ENCODE measurements at regions not wholly inside any gene's neighbourhood (a gene's known extent, or its start where the extent isn't known, plus 50 kb on each side); places are given as distances from the start of the nearest gene placed in this dataset.
"Not testable (repeated sequence)": the region's sequence is repeated elsewhere in the genome, so short reads cannot be mapped to it uniquely, and the experiment has no call there.

DNA sequence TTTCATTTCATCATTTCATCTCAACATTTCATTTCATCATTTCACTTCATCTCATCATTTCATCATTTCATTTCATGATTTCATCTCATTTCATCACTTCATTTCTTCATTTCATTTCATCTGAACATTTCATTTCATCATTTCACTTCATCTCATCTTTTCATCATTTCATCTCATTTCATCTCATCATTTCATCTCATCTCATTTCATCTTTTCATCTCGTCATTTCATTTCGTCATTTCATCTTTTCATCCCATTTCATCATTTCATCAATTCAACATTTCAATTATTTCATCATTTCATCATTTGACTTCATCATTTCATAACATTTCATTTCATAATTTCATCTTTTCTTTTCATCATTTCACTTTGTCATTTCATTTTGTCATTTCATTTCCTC is 128.4 kb downstream of the ANKRD30BL start:
- no peak overlapping the region for H2AFZ ChIP-seq (ENCODE audit: low read length)
- DNase-seq (ENCODE audit: low spot score) (no peak), FAIRE-seq (no peak), ATAC-seq (no peak)
- H3K27ac ChIP-seq (ENCODE audit: extremely low read length, insufficient read depth, low read length), result no peak overlapping the region
- no peak overlapping the region for H3K9ac ChIP-seq (ENCODE audit: insufficient read depth, low read depth, low read length)
- BruUV-seq (replicated peaks), result no TSS peak
- peaks cover 0 to 15% of the 10 kb centered on the region in 2 experiments; a peak in 3 of 5 replicates for H3K27me3 ChIP-seq (ENCODE audit: control insufficient read depth in 1 of 2, insufficient read depth in 2 of 2, low read length in 2 of 2)
- ChIA-PET POLR2A (no interaction called here), CTCF (ENCODE audit: low intra/inter-chr PET ratio, low total read pairs) (no interaction called here)
- H3K4me2 ChIP-seq (ENCODE audit: low read depth, low read length), result no peak overlapping the region
- no peaks in the 10 kb centered on the region for H3K9me3 ChIP-seq (ENCODE audit: low read length)
- intact Hi-C loops (cut with micrococcal nuclease; ENCODE audit: unreplicated experiment), result no loop called here
- no peaks in the 10 kb centered on the region for H3K4me1 ChIP-seq (ENCODE audit: insufficient read depth, low read length)
- TF ChIP-seq CEBPB (IDR thresholded peaks at IDR 0.05; ENCODE audit: borderline replicate concordance, low read depth, low read length) (0 out of 2 replicates have a peak, but pooled peaks have one; percentile 63), ZNF24 (IDR thresholded peaks at IDR 0.05) (peak; percentile 74; the same call in 1 of the 2 replicates), HES4 (CRISPR knock-in tag; IDR thresholded peaks at IDR 0.05; ENCODE audit: borderline replicate concordance) (no peak), ATF7 (IDR thresholded peaks at IDR 0.05) (peak; percentile 95), ATF7 (CRISPR knock-in tag; IDR thresholded peaks at IDR 0.05) (no peak), CREB1 (IDR thresholded peaks at IDR 0.05) (peak; percentile 82), CREB1 (CRISPR knock-in tag; IDR thresholded peaks at IDR 0.05) (no peak)
- TF ChIP-seq, protein P1, sequence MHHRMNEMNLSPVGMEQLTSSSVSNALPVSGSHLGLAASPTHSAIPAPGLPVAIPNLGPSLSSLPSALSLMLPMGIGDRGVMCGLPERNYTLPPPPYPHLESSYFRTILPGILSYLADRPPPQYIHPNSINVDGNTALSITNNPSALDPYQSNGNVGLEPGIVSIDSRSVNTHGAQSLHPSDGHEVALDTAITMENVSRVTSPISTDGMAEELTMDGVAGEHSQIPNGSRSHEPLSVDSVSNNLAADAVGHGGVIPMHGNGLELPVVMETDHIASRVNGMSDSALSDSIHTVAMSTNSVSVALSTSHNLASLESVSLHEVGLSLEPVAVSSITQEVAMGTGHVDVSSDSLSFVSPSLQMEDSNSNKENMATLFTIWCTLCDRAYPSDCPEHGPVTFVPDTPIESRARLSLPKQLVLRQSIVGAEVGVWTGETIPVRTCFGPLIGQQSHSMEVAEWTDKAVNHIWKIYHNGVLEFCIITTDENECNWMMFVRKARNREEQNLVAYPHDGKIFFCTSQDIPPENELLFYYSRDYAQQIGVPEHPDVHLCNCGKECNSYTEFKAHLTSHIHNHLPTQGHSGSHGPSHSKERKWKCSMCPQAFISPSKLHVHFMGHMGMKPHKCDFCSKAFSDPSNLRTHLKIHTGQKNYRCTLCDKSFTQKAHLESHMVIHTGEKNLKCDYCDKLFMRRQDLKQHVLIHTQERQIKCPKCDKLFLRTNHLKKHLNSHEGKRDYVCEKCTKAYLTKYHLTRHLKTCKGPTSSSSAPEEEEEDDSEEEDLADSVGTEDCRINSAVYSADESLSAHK (CRISPR knock-in tag; IDR thresholded peaks at IDR 0.05; ENCODE audit: borderline replicate concordance), result no peak
- no peaks in the 10 kb centered on the region for H3K79me2 ChIP-seq (ENCODE audit: insufficient read depth, low read length)
- in situ Hi-C loops (cut with HindIII; ENCODE audit: extremely low pct_ligation_motif_present, low pct_unique_long_range_greater_than_20kb), result no loop called here
- no peaks in the 10 kb centered on the region for H3K36me3 ChIP-seq (replicated peaks in 1 of 2; ENCODE audit: control insufficient read depth in 1 of 2, insufficient read depth in 2 of 2, low read length in 2 of 2)
- no peak overlapping the region for H3K4me3 ChIP-seq (replicated peaks in 1 of 3; ENCODE audit: insufficient read depth in 1 of 3, low read depth in 2 of 3, low read length in 3 of 3)
- 0% methylated on average over 2 of the region's 2 CpGs for WGBS (ENCODE audit: low lambda C conversion rate)
- no peaks in the 10 kb centered on the region for H4K20me1 ChIP-seq (ENCODE audit: insufficient read depth, low read length)

GRCh38 chr2:132012046-132012445 is 149.7 kb downstream of the ANKRD30BL start:
- CTCF ChIA-PET (ENCODE audit: low intra/inter-chr PET ratio, low total read pairs); H3K9me3 ChIP-seq (ENCODE audit: low read length); H3K27ac ChIP-seq (ENCODE audit: extremely low read length, insufficient read depth, low read length); H3K79me2 ChIP-seq (ENCODE audit: insufficient read depth, low read length); POLR2A ChIA-PET; H2AFZ ChIP-seq (ENCODE audit: low read length); H3K4me3 ChIP-seq (replicated peaks in 1 of 3; ENCODE audit: insufficient read depth in 1 of 3, low read depth in 2 of 3, low read length in 3 of 3); H4K20me1 ChIP-seq (ENCODE audit: insufficient read depth, low read length); H3K4me2 ChIP-seq (ENCODE audit: low read depth, low read length); intact Hi-C loops (cut with micrococcal nuclease; ENCODE audit: unreplicated experiment); FAIRE-seq; DNase-seq (ENCODE audit: low spot score); H3K9ac ChIP-seq (ENCODE audit: insufficient read depth, low read depth, low read length); H3K36me3 ChIP-seq (replicated peaks in 1 of 2; ENCODE audit: control insufficient read depth in 1 of 2, insufficient read depth in 2 of 2, low read length in 2 of 2); H3K4me1 ChIP-seq (ENCODE audit: insufficient read depth, low read length); BruUV-seq (replicated peaks); ATAC-seq; in situ Hi-C loops (cut with HindIII; ENCODE audit: extremely low pct_ligation_motif_present, low pct_unique_long_range_greater_than_20kb): not testable (repeated sequence)
- peaks cover 4 to 17% of the 10 kb centered on the region in 2 experiments; a peak in 4 of 5 replicates for H3K27me3 ChIP-seq (ENCODE audit: control insufficient read depth in 1 of 2, insufficient read depth in 2 of 2, low read length in 2 of 2)
- WGBS (ENCODE audit: low lambda C conversion rate), result 0% methylated on average over 1 of the region's 1 CpG
